A673 (cell line): ENCODE measurements at regions not wholly inside any gene's neighbourhood (a gene's known extent, or its start where the extent isn't known, plus 50 kb on each side); places are given as distances from the start of the nearest gene placed in this dataset.

ENCODE experiments used
- EZH2 ChIP-seq: fragments of 200-600 bp; sonication (generic); IDR thresholded peaks from 2 replicates; pipeline ENCODE4 v1.6.1; 2017; ENCODE audit warnings: borderline replicate concordance, low read depth, mild to moderate bottlenecking, mixed read lengths, antibody characterized with exemption, low read length; ENCODE audit not compliant: poor library complexity, severe bottlenecking
- TF ChIP-seq, protein P1 (sequence below): fragments of 300-800, 200-600 bp; sonication (generic); conservative IDR thresholded peaks from 2 replicates; pipeline ENCODE4 v1.5.1; 2017; ENCODE audit warnings: low read depth, mild to moderate bottlenecking, antibody characterized with exemption, low read length, moderate library complexity, mixed read lengths

DNA sequence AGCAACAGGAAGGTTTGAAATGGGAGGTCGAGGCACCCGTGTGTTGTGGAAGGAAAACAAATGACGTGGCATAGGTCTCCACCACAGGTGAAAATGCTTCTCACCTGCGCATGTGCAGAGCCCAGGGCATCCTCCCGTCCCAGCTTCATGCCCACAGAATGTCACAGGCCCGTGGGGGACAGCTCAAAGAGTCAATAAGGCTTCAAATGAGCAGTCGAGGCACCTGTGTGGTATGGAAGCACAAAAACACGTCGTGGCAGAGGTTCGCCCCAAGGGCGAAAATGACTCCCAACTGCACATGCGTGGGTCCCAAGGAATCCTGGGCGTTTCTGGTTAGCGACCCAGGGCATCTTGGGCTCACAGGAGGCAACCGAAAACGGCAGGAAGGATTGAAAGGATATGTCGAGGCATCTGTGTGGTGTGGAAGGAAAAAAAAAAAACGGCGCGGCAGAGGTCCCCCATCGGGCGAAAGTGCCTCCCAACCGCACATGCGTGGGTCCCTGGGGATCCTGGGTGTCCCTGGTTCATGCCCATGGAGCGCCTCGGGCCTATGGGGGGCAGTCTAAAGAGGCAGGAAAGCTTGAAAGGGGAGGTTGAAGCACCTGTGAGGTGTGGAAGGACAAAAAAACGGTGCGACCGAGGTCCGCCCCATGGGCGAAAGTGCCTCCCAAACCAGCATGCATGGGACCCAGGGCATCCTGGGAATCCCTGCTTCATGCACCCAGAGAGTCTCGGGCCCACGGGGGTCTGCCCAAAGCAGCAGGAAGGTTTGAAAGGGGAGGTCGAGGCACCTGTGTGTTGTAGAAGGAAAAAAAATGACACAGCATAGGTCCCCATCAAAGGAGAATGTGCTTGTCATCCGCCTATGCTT is 578.5 kb downstream of the ALG10 start:
- TF ChIP-seq, protein P1, sequence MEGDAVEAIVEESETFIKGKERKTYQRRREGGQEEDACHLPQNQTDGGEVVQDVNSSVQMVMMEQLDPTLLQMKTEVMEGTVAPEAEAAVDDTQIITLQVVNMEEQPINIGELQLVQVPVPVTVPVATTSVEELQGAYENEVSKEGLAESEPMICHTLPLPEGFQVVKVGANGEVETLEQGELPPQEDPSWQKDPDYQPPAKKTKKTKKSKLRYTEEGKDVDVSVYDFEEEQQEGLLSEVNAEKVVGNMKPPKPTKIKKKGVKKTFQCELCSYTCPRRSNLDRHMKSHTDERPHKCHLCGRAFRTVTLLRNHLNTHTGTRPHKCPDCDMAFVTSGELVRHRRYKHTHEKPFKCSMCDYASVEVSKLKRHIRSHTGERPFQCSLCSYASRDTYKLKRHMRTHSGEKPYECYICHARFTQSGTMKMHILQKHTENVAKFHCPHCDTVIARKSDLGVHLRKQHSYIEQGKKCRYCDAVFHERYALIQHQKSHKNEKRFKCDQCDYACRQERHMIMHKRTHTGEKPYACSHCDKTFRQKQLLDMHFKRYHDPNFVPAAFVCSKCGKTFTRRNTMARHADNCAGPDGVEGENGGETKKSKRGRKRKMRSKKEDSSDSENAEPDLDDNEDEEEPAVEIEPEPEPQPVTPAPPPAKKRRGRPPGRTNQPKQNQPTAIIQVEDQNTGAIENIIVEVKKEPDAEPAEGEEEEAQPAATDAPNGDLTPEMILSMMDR, result no peak
- no peak for TF ChIP-seq EZH2
